AG04450 (cell line): ENCODE measurements at regions not wholly inside any gene's neighbourhood (a gene's known extent, or its start where the extent isn't known, plus 50 kb on each side); places are given as distances from the start of the nearest gene placed in this dataset.

Experiments
- CTCF ChIA-PET: fragments of 300-600, 350-600 bp; formaldehyde crosslinking; extraction: SDS; loops from one replicate; lab custom pipeline; 2022; ENCODE audit warnings: antibody characterized with exemption, inconsistent platforms; lab: Charles Lee
- POLR2A ChIA-PET: fragments of 350-600 bp; formaldehyde crosslinking; extraction: SDS; loops from one replicate; lab custom pipeline; 2021; ENCODE audit warnings: antibody characterized with exemption, inconsistent platforms; lab: Yijun Ruan, JAX
- DNase-seq: peaks from one replicate; pipeline ENCODE4 v3.0.0-alpha.2; 2011; ENCODE audit warnings: low read depth, low spot score
- H3K27ac ChIP-seq: one replicate; pipeline ENCODE4 v1.5.1; 2012; ENCODE audit warnings: low read depth, low read length, control low read depth
- H3K27me3 ChIP-seq: one replicate; pipeline ENCODE4 v1.6.0; 2012; ENCODE audit warnings: low read length; ENCODE audit not compliant: control insufficient read depth, insufficient read depth
- H3K4me3 ChIP-seq: 2 replicates; pipeline ENCODE4 v1.5.1; 2011; ENCODE audit warnings: mild to moderate bottlenecking, low read depth, low read length, control low read depth
- H3K9me3 ChIP-seq: 2 replicates; pipeline ENCODE4 v1.5.1; 2012; ENCODE audit warnings: low read length; ENCODE audit not compliant: control insufficient read depth, insufficient read depth
- TF ChIP-seq, protein P1 (sequence below): IDR thresholded peaks from 2 replicates; pipeline ENCODE4 v1.5.1; 2011; ENCODE audit warnings: low read depth, low read length, control low read depth, inconsistent platforms

DNA sequence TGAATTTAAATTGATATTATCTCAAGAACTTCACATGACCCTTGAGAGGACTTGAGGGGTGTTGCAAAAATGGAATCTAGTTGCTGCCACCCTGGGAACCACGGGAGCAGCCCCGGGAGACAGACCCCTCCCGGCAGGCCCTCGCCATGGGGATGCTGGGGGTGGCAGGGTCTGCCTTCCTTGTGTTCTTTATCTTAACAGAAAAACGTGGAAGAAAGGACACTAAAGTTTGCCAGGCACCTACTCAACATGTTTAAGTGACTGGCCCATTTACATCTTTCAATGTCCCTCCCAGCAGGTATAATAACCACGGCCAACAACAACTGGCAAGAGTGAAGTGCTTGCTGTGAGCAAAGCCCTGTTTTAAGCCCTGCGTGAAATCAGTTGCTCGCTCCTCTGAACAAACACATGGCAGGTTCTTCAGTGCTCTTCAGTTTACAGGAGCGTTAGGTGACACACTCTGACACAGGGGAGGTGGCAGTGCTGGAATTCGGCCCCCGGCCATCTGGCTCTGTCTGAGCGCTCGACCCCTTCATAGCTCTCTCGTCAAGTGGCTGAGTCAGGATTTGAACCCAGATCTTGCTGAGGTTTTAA lies 112.5 kb downstream of the ASB7 start:
- no peaks in the 10 kb centered on the region; the same call in 1 of the 2 replicates for H3K9me3 ChIP-seq
- H3K27ac ChIP-seq: no peak overlapping the region
- ChIA-PET POLR2A (no interaction called here), CTCF (interaction anchor here (0.6 kb wide), 1 partner anchor 537 kb away, joined by 4 read pairs; the partner anchor contains the start of gene CHSY1)
- no peak overlapping the region for H3K4me3 ChIP-seq
- H3K27me3 ChIP-seq: no peaks in the 10 kb centered on the region
- no peak for DNase-seq
- TF ChIP-seq, protein P1, sequence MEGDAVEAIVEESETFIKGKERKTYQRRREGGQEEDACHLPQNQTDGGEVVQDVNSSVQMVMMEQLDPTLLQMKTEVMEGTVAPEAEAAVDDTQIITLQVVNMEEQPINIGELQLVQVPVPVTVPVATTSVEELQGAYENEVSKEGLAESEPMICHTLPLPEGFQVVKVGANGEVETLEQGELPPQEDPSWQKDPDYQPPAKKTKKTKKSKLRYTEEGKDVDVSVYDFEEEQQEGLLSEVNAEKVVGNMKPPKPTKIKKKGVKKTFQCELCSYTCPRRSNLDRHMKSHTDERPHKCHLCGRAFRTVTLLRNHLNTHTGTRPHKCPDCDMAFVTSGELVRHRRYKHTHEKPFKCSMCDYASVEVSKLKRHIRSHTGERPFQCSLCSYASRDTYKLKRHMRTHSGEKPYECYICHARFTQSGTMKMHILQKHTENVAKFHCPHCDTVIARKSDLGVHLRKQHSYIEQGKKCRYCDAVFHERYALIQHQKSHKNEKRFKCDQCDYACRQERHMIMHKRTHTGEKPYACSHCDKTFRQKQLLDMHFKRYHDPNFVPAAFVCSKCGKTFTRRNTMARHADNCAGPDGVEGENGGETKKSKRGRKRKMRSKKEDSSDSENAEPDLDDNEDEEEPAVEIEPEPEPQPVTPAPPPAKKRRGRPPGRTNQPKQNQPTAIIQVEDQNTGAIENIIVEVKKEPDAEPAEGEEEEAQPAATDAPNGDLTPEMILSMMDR: no peak

DNA sequence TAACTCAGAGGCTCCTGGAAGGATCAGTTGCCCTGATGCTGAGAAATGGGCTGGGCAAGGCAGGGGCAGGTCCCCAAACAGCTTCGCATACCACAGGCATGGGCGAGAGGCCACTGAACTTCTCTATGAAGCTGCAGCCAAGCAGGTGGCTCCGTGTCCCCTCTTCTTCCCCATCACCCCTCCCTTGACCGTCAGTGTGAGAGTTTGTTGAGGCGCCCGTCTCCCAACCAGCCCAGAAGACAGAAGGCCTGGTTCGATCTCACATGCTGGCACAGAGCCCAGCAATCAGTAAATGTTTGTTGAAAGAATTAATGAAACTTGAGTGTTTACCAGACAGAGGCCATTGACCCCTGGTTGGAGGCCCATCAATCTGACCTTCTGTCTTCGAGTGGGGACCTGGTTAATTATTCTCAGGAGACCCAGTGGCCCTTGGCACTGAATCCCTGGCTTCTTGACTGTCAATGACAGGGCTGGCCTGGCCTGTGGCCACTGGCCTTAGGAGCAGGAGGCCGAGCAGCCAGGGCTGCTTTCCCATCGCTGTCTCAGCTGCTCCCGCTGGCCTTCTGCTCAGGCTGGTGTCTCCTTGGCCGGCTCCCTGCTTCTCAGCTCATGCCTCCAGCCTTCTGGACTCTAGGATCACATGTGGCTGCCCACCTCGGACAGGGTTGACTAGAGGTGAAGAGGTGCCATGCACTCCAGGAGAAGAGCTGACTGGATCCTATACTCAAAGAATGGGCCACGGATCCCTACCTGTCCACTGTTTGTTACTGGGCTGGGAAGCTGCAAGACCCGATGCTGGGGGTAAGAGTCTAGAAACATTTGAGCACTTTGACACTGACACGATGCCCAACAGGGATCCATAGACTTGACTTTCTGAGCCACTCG lies 113.4 kb downstream of the ASB7 start:
- DNase-seq: no peak

DNA sequence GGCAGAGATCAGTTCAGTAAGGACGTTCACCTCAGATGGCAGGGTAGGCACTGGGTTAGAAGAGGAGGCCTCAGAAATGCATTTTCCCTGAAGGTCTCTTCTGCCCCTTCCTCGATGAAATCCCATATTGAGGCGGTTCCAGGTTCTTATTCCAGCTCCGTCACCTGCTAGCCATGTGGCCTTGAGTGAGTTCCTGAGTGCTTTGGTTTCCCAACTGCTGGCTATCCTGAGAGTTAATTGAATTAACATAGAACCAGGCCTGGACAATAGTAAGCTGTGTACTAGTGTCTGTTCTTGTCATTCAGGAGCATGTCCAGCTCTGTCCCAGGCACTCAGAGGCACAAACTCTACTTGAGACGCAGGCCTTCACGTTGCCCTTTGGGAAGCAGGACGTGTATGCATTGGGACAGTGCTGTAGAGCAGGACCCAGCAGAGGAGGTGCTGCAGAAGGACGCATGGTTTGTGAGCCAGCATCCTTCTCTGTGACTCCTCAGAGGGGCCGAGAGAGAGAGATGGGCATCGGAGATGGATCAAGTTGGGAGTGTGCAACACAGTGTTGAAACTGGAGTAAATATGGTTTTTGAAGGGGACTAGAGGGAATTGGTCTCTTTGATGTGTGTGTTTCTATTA lies 114.2 kb downstream of the ASB7 start:
- ChIA-PET POLR2A (no interaction called here), CTCF (interaction anchor here (1.7 kb wide), 1 partner anchor 156 kb away, joined by 4 read pairs; no protein-coding TSS in a partner anchor)

More for the DNA sequence above, 113.4 kb downstream of the ASB7 start:
- ChIA-PET POLR2A (no interaction called here), CTCF (interaction anchor here (1.7 kb wide), 1 partner anchor 157 kb away, joined by 4 read pairs; no protein-coding TSS in a partner anchor)
- Histone ChIP-seq H3K27ac (no peak overlapping the region), H3K9me3 (no peaks in the 10 kb centered on the region; the same call in 1 of the 2 replicates), H3K27me3 (no peaks in the 10 kb centered on the region), H3K4me3 (no peak overlapping the region)
- TF ChIP-seq, protein P1: no peak

GRCh38 chr15:100717596-100717995 lies 115.2 kb downstream of the ASB7 start:
- POLR2A ChIA-PET: no interaction called here
- no peak overlapping the region for H3K27ac ChIP-seq
- no peak overlapping the region for H3K4me3 ChIP-seq
- DNase-seq: no peak
- no peaks in the 10 kb centered on the region for H3K27me3 ChIP-seq
- TF ChIP-seq, protein P1: no peak
- no peaks in the 10 kb centered on the region; the same call in 1 of the 2 replicates for H3K9me3 ChIP-seq
- CTCF ChIA-PET: interaction anchor here (0.8 to 1.7 kb wide), 3 partner anchors 8 to 155 kb away, joined by 4 to 7 read pairs (median 4); no protein-coding TSS in a partner anchor

More for the DNA sequence above, 114.2 kb downstream of the ASB7 start:
- TF ChIP-seq, protein P1: no peak
- Histone ChIP-seq H3K27ac (no peak overlapping the region), H3K27me3 (no peaks in the 10 kb centered on the region), H3K9me3 (no peaks in the 10 kb centered on the region; the same call in 1 of the 2 replicates), H3K4me3 (no peak overlapping the region)
- no peak for DNase-seq
